ENCODE measurements at regions not wholly inside any gene's neighbourhood (a gene's known extent, or its start where the extent isn't known, plus 50 kb on each side); places are given as distances from the start of the nearest gene placed in this dataset.

DNA sequence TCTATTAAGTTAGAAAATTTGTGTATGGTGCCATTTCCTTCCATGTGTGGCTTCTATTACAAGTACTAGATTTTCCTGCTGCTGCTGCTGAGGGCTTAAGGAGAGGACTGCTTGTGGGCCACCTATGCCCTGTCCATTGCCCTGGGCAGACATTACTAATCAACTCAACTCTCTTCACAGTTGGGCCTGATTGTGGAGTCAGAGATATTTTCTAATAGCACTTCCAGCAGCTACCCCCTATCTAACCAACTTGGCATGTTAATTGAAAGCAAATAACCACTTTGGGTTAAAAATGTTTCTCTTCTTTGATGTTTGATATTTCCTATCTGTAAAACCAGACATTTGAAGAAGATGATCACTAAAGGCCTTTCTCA, 242.0 kb downstream of the EDEM1 start:
- DNase-seq, result no peak

DNA sequence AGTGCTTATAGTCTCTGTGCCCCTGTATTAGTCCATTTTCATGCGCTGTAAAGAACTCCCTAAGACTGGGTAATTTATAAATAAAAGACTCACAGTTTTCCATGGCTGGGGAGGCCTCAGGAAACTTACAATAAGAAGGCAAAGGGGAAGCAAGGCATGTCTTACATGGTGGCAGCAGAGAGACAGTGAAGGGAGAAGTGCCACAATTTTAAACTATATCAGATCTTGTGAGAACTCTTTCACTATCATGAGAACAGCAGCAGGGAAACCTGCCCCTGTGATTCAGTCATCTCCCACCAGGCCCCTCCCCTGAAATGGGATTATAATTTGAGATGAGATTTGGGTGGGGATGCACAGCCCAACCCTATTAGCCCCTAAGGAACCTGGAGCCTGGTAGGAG, 243.2 kb downstream of the EDEM1 start:
- no peak for DNase-seq

DNA sequence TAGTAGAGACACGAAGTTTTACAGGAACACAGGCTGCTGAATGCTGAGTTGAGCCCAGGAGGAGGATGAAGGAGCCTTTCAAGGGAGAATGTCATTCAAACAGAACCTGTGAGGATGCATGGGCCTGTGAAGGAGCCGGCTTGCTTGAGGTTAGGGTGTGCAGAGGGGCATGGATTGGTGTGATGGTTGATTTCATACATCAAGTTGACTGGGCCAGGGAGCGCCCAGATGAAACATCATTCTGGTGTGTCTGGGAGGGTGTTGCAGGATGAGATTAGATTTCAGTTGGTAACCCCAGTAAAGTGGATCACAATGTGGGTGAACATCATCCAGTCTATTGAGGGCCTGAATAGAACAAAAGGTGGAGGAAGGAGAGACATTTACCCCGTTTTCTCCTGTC, 243.6 kb downstream of the EDEM1 start:
- DNase-seq, result no peak

DNA sequence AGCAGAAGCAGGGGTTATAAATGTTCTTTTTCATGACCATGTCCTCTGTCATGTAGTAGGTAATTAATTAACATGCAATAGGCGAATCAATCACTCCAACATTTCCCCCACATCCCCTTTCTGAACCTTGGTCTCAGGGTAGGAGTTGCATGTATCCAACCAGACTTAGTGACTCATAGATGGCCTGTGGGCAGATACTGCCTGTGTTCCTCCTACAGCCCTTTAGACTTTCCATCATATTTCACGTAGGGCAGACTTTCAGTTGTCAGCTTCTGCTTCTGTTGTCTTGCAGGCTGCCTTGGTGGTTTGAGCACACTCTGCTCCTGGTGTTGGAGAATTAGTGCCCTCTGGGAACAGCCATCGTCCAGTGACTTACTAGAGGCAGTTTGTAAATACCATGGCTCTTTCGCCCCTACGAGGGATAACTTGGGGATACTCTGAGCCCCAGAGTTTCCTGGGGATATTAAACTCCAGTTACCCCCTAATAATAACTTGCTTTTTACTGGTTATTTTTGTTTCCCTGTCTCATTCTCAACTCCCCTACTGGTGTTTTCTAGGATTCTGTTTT, 244.4 kb downstream of the EDEM1 start:
- no peak for DNase-seq

DNA sequence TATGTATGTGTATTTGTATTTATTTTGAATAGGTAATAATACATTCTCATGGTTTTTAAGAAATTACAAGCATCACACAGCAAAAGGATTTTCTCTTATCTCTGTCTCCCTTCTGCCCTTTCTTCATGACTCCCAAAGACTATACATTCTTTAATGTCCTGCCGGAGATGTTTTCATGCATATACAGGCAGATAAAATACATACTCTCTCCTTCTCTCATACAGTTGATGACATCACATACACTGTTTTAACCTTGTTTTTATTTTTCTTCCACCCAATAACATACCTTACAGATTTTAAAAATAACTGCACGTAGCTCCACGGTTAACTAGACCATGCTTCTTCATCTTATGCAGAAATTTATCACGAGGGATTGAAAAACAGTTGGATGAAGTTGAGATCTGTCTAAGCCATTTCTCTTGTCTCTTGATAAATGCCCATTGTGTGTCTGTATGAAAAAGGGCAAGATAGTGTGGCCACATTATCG, 249.8 kb downstream of the EDEM1 start:
- DNase-seq, result no peak

DNA sequence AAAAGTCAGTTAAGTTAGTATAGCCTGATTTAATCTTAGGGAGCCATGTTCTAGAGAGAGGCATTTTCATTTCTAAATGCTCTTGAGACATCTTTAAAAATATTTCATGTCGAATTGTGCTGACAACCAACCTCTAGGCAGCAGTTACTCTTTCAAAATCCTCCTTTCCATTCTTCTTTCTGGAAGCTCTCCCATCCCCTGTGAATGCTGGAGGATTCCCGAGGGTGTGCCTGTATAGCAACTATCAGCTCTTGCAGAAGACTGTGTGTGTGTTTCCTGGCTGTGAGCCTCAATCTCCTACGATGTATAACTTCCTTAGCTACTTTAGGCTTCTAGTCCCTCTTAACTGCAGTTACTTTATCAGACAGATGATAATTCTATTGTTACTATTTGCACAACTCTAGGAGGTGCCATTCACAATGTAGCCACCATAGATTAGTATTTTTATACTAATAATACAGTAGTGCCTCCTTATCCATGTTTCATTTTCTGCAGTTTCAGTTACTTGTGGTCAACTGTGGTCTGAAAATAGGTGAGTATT, 250.3 kb downstream of the EDEM1 start:
- no peak for DNase-seq

DNA sequence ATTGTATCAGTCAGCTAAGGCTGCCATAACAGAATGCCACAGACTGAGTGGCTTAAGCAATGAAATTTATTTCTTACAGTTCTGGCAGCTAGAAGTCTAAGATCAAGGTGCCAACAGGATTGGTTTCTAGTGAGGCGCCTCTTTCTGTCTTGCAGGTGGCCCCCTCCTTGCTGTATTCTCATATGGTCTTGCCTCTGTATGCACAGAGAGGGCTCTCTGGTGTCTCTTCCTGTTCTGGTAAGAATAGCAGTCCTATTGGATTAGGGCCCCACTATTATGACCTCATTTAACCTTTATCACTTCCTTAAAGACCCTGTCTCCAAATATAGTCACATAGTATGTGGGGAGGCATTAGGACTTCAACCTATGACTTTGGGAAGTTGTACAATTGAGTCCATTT, 253.9 kb downstream of the EDEM1 start:
- no peak for DNase-seq

DNA sequence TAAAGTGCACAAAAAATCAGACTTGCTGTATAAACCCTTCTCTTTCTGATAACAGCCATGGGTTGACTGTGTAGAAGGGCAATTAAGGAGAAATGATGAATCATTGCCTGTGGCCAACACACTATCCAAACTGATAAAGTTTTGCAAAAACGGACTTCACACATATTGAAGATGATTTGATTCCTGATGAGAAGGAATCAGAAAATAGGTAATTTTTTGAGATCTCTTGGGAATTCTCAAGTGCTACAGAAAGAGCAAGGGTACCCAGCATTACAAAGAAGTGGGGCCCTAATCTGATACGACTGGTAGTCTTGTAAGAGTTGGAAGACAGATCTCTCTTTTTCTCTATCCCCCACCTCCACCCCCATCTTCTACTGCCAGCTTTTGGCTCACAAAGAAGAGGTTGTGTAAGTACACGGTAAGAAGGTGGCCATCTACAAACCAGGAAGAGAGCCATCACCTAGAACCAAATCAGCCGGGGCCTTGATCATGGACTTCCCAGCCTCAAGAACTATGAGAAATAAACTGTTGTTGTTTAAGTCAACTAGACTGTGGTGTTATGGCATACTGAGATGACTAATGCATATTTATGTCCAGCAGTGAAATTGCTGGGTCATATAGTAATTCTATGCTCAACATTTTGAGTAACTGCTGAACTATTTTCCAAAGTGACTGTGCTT, 254.7 kb downstream of the EDEM1 start:
- no peak for DNase-seq

DNA sequence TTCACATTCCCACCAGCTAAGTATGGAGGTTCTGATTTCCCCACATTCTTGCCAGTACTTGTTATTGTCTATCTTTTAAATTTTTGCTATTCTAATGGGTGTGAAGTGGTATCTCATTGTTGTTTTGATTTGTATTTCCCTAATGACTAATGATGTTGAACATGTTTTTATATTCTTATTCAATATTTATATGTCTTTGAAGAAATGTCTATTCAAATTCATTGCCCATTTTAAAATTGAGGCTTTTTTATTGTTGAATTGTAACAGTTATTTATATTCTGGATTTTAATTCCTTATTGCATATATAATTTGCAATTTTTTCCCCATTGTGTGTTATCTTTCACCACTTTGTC, 255.3 kb downstream of the EDEM1 start:
- no peak for DNase-seq

DNA sequence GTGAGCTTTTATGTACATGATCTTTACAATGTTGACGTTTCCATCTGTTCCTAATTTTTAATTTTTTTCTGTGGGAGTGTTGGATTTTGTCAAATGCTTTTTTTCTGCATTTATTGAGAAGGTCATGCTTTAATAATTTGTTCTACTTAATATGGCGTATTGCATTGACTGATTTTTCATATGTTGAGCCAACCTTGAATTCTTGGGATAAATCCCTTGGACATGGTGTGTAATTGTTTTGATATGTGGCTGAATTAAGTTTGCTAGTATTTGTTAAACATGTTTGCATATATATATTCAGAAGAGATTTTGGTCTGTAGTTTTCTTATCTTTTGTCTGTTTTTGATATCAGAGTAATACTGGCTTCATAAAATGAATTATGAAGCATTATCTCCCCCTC, 256.7 kb downstream of the EDEM1 start:
- no peak for DNase-seq

DNA sequence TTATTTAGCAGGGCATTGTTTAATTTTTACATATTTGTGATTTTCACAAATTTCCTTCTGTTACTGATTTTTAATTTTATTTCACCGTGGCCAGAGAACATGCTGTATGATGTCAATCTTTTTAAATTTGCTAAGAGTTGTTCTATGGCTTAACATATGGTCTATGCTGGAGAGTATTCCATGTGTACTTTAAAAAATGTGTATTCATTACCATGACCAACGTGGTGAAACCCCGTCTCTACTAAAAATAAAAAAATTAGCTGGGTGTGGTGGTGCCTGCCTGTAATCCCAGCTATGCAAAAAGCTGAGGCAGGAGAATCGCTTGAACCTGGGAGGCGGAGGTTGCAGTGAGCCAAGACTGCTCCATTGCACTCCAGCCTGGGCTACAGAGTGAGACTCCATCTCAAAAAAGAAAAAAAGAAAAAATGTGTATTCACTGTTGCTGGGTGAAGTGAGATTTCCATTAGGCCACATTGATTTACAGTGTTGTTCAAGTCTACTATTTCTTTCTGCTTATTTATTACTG, 258.2 kb downstream of the EDEM1 start:
- DNase-seq, result no peak

DNA sequence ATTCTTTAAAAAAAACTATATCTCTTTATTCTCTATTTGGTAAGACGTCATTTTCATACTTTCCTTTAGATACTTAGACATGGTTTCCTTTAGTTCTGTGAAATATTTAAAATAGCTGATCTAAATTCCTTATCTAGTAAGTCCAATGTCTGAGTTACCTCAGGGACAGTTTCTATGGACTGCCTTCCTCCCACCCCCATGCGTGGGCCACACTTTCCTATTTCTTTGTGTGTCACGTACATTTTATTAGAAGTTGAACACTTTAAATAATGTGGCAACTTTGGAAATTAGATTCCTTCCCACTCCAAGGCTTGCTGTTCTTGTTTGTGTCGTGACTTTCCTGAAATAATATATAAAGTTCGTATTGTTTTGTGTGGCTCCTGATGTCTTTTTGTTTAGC, 260.7 kb downstream of the EDEM1 start:
- DNase-seq, result no peak

DNA sequence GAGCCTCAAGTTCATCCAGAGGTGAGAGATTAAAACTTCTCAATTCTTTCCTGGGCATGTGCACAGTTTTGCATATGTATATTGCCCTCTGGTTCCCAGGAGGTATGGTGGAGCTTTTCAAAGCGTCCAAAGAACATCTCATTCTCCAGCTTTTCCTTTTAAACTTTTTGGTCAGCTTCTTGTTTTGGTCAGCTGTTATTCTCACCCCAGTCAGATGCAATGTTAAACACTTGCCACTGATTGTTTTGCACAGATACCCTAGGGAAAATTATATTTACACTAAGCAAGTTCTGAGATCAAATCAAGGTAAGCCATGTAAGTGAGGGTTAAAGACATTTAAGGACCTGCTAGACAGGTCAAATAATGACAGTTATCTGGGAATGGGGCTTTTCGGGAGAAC, 261.3 kb downstream of the EDEM1 start:
- DNase-seq, result no peak

DNA sequence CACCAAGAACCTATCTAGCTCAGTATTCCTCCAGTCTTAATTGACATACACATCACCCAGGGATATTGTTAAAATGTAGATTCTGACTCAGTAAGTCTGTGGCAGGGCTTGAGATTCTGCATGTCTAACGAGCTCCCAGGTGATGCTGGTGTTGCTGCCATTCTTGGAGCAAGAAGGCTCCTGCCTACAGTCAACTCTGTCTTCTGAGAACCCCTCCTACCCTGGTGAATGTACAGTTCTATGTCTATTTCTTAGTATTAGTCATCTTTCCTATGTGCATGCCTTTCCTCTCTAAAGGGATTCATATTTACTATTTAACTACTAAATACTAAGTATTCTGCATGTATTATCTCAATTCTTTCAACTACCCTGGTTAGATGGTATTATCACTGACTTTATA, 268.7 kb downstream of the EDEM1 start:
- peak; percentile 13 for DNase-seq

DNA sequence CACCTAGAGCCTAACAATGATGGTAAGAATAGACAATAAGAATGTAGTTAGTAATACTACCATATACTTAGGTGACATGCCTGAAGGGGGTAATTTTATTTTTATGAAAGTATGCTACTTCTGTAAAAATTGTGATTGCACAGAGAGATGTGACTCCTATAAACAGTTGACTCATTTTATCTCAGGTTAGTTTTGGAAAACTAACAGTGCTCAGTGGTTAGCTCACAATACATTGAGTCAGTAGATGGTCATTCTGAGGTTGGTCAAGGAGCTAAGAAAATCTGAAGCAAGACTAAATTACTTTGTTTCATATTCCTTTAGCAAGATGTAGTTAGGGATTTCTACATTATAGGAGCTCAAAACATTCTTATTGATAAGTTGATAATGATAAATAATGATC, 271.0 kb downstream of the EDEM1 start:
- no peak for DNase-seq

DNA sequence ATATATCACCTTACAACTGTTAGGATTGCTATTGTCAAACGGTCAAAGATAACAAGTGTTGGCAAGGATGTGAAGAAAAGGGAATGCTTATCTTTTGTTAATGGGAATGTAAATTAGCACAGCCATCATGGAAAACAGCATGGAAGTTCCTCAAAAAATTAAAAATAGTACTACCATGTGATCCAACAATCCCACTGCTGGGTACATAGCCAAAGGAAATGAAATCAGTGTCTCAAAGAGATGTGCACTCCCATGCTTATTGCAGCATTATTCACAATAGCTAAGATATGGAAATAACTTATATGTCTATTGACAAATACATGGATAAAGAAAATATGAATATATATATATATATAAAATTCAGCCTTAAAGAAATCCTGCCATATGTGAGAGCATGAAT, 274.6 kb downstream of the EDEM1 start:
- no peak for DNase-seq

DNA sequence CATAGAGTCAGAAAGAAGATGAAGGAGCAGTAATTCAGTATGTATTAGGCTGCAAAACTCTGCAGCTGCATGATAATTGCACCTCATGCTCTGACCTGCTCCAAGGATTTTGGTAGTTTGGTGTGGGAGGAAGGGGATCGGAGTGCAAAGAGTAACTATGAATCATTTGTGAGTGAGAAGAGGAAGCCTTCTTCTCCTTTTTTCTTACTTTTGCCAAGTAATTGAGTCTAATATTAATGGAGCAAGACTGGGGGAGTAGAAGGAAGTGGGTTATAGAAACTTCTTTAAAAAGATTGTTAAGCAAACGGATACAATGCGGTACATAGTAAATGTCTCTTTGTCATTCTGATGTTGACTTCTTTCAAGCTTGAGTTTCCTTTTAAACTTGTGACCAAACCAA, 276.5 kb downstream of the EDEM1 start:
- DNase-seq, result no peak

DNA sequence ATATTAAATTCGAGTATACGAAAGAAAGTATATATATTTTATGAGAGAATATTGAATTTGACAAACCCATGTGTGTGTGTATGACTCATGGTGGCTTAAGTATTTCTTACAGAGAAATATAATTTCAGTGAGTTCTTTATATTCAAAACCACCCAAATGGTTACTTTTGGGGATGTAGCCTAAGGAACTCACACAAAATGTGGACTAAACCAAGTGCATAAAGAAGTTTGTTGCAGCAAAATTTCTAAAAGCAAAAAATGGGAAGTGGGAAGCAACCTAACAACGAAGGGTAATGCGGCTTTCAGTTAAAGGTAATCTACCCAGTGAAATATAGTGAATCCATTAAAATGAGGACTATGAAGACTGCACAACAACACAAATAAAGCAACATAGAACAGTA, 277.1 kb downstream of the EDEM1 start:
- DNase-seq, result no peak

DNA sequence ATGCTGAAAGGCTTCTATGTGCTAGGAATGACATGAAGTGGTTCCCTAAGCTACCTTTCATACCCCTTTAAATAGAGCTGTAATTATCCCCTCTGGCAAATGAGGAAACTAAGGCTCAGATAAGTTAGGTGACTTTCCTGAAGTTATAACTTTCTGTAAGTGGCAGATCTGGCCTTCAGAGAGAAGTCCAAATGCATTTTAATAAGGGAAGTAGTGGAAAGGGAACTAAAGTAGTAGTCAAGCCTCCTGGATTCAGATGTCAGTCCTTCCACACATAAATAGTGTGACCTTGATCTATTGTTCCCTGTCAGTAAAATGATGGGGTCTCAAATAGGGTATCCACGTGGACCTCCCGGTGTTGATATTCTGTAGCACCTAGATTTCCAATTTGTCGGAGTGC, 277.7 kb downstream of the EDEM1 start:
- no peak for DNase-seq

DNA sequence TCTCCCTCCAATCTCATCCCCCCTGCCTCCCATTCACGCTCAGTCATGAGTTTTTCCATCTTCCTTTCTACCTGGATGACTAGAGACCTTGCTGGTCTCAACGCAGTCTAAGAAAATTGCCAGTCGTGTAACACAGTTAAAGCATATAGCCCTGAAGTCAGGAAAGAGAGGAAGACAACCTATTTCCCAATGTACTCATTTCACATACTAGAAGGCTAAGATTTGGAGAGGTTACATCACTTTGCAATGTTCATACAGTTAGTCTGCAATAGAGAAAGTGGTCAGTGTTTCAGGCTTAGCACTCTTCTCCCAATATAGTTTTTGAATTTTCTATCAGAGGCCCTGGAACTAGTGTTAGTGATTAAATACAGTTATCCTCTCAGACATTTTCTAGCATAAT, 278.6 kb downstream of the EDEM1 start:
- no peak for DNase-seq

DNA sequence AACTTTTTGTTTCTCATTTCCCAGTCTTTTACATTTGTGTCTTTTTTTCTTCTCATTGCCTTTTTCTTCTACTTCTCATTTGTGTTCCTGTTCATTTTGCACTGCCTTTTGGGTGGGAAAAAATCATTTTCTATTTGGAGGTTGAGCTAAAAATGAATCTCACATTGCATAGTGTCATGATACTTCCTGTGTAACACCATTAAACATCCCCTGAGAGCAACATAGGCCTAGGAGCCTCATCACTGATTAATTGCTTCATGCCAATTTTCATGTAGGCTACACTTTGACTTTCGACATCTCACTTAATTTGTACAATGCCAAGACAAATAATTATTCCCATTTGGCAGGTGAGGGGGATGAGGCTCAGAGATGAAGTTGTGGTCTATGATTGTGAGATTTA, 279.2 kb downstream of the EDEM1 start:
- no peak for DNase-seq

DNA sequence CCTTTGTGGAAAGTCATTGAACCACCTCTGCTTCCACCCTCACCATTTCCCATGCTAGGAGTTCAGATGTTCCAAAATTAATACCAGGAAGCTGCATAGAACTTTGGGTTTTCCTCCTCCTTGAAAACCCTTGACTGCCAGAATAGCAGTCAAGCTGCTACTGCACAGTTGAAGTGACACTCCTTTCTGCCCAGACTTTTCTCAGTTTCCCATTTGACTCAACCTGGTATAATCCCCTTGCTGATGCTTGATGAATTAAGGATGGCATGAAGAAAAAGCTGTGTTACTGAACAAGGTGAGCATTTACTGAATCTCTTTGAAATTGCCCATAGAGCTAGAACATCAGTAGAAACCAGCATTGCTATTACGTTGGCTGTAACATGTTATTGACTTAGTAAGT, 286.0 kb downstream of the EDEM1 start:
- no peak for DNase-seq

DNA sequence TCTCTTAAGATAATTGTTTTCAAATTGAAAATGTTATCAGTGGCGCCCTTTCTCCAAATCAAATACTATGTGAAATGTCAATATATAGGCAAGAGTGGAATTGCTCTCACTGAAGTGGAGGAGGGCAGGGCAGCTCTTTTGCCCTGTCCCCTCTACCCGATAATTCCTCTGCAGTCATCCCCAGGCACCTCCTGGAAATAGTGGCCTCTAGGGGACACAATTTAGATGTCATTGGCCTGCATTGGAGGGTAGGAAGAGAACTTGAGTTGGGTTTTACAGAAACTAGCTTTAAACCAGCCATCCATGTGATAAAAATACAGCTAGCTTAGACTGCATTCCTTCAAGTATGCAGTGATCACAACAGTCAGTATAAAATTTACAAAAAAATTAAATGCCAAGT, 288.9 kb downstream of the EDEM1 start:
- no peak for DNase-seq

DNA sequence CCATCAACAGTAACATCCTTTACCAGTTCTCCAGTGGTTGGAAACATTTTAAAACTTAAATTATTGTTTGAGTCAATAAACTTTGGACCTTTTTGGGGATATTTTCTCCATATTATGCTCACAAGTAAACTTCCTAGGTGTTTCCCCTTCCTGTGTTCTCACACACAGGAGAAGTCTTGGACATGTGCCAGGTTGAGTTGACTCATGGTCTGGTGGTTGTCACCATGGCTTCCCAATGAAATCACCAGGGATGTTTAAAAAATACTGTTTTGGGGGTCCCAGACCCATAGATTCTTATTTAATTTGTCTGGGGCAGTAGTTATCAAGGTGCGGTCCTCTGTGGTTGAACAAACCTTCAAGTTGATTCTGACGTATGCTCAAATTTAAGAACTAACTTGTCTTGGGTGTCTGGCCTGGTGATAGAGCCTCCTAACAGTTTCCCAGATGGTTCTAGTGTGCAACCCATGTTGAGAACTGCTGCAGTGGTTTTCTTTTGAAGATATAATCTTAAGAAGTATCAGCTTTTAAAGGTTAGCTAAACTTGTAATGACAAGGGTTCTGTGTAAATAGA, 291.8 kb downstream of the EDEM1 start:
- no peak for DNase-seq

DNA sequence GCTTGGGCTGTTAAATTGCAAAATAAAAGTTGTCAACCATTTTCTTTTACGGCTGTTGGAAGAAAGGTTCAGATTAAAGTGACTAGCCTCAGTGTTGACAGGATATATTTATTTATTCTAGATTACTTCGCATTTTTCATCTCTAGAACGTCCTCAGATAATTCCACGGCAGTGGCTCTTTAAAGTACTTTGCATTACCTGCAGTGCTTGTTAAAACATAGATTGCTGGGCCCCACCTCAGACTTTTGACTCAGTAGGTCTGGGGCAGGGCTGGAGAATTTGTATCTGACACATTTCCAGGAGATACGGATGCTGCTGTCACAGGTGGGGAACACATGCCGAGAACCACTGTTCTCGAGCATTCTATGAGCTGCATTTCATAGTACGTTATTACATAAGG, 292.7 kb downstream of the EDEM1 start:
- no peak for DNase-seq

All from activated CD4-positive, alpha-beta T cell treated with anti-CD3 and anti-CD28 coated beads, Interleukin-10, Interleukin-2, amounts not matched to agents 100 ng/mL and 50 ng/mL, durations not matched to agents 16 hours and 8 hours (primary cell).